ENCODE measurements at regions not wholly inside any gene's neighbourhood (a gene's known extent, or its start where the extent isn't known, plus 50 kb on each side); places are given as distances from the start of the nearest gene placed in this dataset.

DNA sequence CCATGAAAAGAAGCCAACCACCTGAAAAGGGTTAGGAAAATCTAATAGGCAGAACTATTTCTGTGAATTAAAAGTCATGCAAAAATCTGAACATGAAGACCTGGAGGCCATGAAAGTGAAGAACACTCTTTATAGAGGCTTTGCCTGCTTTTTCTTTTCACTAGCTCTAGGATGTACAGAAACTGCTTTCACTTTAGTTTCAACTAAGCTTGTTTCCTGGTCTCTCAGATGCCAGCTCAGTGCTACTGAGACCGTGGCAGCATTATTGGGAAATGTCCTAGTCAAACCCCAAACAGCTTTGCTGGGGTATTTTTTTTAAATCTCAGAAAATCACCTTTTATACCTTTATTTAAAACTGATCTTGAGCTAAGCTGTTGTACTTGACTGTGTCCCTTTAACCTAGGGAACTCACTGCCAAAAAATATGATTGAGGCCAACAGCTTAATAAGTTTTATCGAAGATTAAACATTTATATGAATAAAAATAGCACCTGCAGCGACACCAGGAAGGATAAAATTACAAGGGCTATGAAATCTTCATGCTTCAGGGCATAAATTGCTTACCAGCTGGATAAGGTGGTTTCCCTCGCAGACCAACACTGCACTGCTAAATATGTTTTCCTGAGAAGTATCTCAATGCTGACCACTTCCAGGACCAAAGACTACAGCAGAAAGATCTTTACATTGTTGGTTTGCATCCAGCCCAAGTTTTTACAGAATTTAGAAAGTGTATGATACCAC, 621.8 kb upstream of the ZFHX3 start:
- no peak overlapping the region for H3K27ac ChIP-seq (ENCODE audit: low read depth in 1 of 2, low read length in 1 of 2)
- H3K9ac ChIP-seq (ENCODE audit: insufficient read depth in 1 of 2, low read length in 2 of 2), result no peak overlapping the region
- 63 to 77% methylated on average over 4 of the region's 4 CpGs for WGBS, 2 donors

DNA sequence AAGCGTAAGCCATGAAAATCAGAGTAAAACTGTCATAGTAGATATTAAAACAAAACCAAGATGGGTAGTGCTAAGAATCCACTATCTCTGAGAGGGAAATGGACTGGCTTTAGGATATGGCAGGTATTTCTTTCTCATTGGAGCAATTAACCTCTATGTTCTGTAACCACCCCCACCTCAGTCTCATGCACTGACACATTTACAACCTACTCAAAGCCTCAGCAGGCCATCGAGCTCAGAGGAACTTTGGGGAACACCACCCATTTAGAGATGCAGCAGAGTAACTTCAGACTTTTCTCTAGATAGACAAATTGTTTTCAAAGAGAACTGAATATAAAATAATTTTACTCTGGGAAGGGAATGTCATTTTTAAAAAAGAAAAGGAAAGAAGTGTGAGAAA, 615.8 kb upstream of the ZFHX3 start:
- no peaks in the 10 kb centered on the region for H3K36me3 ChIP-seq (ENCODE audit: control insufficient read depth in 4 of 4, insufficient read depth in 4 of 4, low read length in 4 of 4)
- DNase-seq, result no peak
- H3K9ac ChIP-seq (ENCODE audit: insufficient read depth in 1 of 2, low read length in 2 of 2), result no peak overlapping the region
- TF ChIP-seq CTCF (IDR thresholded peaks at IDR 0.05; ENCODE audit: control extremely low read depth, extremely low read depth), result no peak
- H3K9me3 ChIP-seq (ENCODE audit: control insufficient read depth in 4 of 4, insufficient read depth in 3 of 4, low read length in 3 of 4), result no peaks in the 10 kb centered on the region
- H3K27ac ChIP-seq (ENCODE audit: low read depth in 1 of 2, low read length in 1 of 2), result no peak overlapping the region
- ATAC-seq (ENCODE audit: insufficient read depth, low FRiP score), result no peak
- H3K4me1 ChIP-seq (ENCODE audit: control insufficient read depth in 5 of 5, insufficient read depth in 5 of 5, low read length in 5 of 5), result peaks cover 0 to 8% (median 0%) of the 10 kb centered on the region in 5 donors
- 62 to 72% methylated on average over 2 of the region's 2 CpGs for whole genome bisulfite sequencing, 2 donors
- no peaks in the 10 kb centered on the region for H3K27me3 ChIP-seq (ENCODE audit: control insufficient read depth in 3 of 3, insufficient read depth in 3 of 3, low read length in 2 of 3)
- H3K4me3 ChIP-seq, result no peak overlapping the region

More for the DNA sequence above, 621.8 kb upstream of the ZFHX3 start:
- Histone ChIP-seq H3K4me3 (no peak overlapping the region), H3K36me3 (ENCODE audit: control insufficient read depth in 4 of 4, insufficient read depth in 4 of 4, low read length in 4 of 4) (no peaks in the 10 kb centered on the region), H3K9me3 (ENCODE audit: control insufficient read depth in 4 of 4, insufficient read depth in 3 of 4, low read length in 3 of 4) (peaks cover 0 to 2% (median under 1%) of the 10 kb centered on the region in 4 donors), H3K4me1 (ENCODE audit: control insufficient read depth in 5 of 5, insufficient read depth in 5 of 5, low read length in 5 of 5) (peaks cover 0 to 19% (median 0%) of the 10 kb centered on the region in 5 donors), H3K27me3 (ENCODE audit: control insufficient read depth in 3 of 3, insufficient read depth in 3 of 3, low read length in 2 of 3) (no peaks in the 10 kb centered on the region)
- DNase-seq (peak in 1 of 3 donors; percentile 19), ATAC-seq (ENCODE audit: insufficient read depth, low FRiP score) (no peak)
- no peak for TF ChIP-seq CTCF (IDR thresholded peaks at IDR 0.05; ENCODE audit: control extremely low read depth, extremely low read depth)

DNA sequence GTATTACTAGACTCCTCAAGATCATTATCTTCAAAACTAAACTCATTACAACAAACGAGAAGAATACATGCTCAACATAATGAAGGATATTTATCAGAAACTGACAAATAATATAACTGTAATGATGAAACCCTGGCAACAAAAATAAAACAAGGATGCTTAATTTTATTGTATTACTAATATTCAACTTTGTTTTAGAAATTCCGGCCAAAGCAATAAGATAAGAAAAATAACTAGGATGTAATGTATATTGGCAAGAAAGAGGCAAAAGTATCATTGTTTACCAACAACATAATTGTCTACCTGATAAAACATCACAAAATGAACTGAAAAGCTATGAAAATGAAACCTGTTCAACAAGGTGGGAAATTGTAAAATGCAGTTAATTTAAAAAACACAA, 588.3 kb upstream of the ZFHX3 start:
- TF ChIP-seq CTCF (IDR thresholded peaks at IDR 0.05; ENCODE audit: control extremely low read depth, extremely low read depth), result no peak
- H3K9me3 ChIP-seq (ENCODE audit: control insufficient read depth in 4 of 4, insufficient read depth in 3 of 4, low read length in 3 of 4), result peaks cover 0 to 10% (median 1%) of the 10 kb centered on the region in 4 donors
- no peaks in the 10 kb centered on the region for H3K27me3 ChIP-seq (ENCODE audit: control insufficient read depth in 3 of 3, insufficient read depth in 3 of 3, low read length in 2 of 3)
- H3K9ac ChIP-seq (ENCODE audit: insufficient read depth in 1 of 2, low read length in 2 of 2), result no peak overlapping the region
- no peak for DNase-seq
- no peaks in the 10 kb centered on the region for H3K36me3 ChIP-seq (ENCODE audit: control insufficient read depth in 4 of 4, insufficient read depth in 4 of 4, low read length in 4 of 4)
- H3K27ac ChIP-seq (ENCODE audit: low read depth in 1 of 2, low read length in 1 of 2), result no peak overlapping the region
- no peak overlapping the region for H3K4me3 ChIP-seq
- 87 to 93% methylated on average over 2 of the region's 2 CpGs for WGBS, 2 donors
- ATAC-seq (ENCODE audit: insufficient read depth, low FRiP score), result no peak
- H3K4me1 ChIP-seq (ENCODE audit: control insufficient read depth in 5 of 5, insufficient read depth in 5 of 5, low read length in 5 of 5), result no peaks in the 10 kb centered on the region

Data from lung (tissue), 11 donors.